ENCODE measurements at regions not wholly inside any gene's neighbourhood (a gene's known extent, or its start where the extent isn't known, plus 50 kb on each side); places are given as distances from the start of the nearest gene placed in this dataset.
"Not testable (repeated sequence)": the region's sequence is repeated elsewhere in the genome, so short reads cannot be mapped to it uniquely, and the experiment has no call there.

GRCh38 chr14:71749613-71750238 is 182.5 kb upstream of the RGS6 start:
- DNase-seq (ENCODE audit: low read depth) = no peak

- no peak for DNase-seq (ENCODE audit: low read depth)
Observed at GRCh38 chr14:71751264-71751663, 181.0 kb upstream of the RGS6 start.

- no peak for DNase-seq (ENCODE audit: low read depth)
Observed at GRCh38 chr14:71752111-71752738, 180.0 kb upstream of the RGS6 start.

- DNase-seq (ENCODE audit: low read depth) = peak; percentile 49
Observed at GRCh38 chr14:71753126-71753830, 179.0 kb upstream of the RGS6 start.

GRCh38 chr14:71753976-71754375 is 178.3 kb upstream of the RGS6 start:
- DNase-seq (ENCODE audit: low read depth) = no peak

- no peak for DNase-seq (ENCODE audit: low read depth)
Observed at GRCh38 chr14:71754422-71755095, 177.7 kb upstream of the RGS6 start.

- DNase-seq (ENCODE audit: low read depth) = no peak
Observed at GRCh38 chr14:71758229-71758951, 173.8 kb upstream of the RGS6 start.

GRCh38 chr14:71762575-71762974 is 169.7 kb upstream of the RGS6 start:
- no peak for DNase-seq (ENCODE audit: low read depth)

GRCh38 chr14:71764701-71765382 is 167.4 kb upstream of the RGS6 start:
- no peak for DNase-seq (ENCODE audit: low read depth)

GRCh38 chr14:71765505-71765904 is 166.7 kb upstream of the RGS6 start:
- no peak for DNase-seq (ENCODE audit: low read depth)

GRCh38 chr14:71770431-71770830 is 161.8 kb upstream of the RGS6 start:
- no peak for DNase-seq (ENCODE audit: low read depth)

- not testable (repeated sequence) for DNase-seq (ENCODE audit: low read depth)
Observed at GRCh38 chr14:71771421-71771820, 160.8 kb upstream of the RGS6 start.

GRCh38 chr14:71771996-71772395 is 160.2 kb upstream of the RGS6 start:
- DNase-seq (ENCODE audit: low read depth) = not testable (repeated sequence)

GRCh38 chr14:71773898-71774481 is 158.2 kb upstream of the RGS6 start:
- DNase-seq (ENCODE audit: low read depth) = no peak

GRCh38 chr14:71776471-71777360 is 155.5 kb upstream of the RGS6 start:
- DNase-seq (ENCODE audit: low read depth) = no peak

- DNase-seq (ENCODE audit: low read depth) = no peak
Observed at GRCh38 chr14:71780075-71780474, 152.2 kb upstream of the RGS6 start.

GRCh38 chr14:71780822-71781221 is 151.4 kb upstream of the RGS6 start:
- DNase-seq (ENCODE audit: low read depth) = no peak

- DNase-seq (ENCODE audit: low read depth) = no peak
Observed at GRCh38 chr14:71783088-71783487, 149.1 kb upstream of the RGS6 start.

GRCh38 chr14:71783786-71784185 is 148.4 kb upstream of the RGS6 start:
- no peak for DNase-seq (ENCODE audit: low read depth)

- no peak for DNase-seq (ENCODE audit: low read depth)
Observed at GRCh38 chr14:71789005-71789404, 143.2 kb upstream of the RGS6 start.

Measured in stimulated activated CD8-positive, alpha-beta memory T cell treated with anti-CD3 and anti-CD28 coated beads, Interleukin-7, amount 100 ng/mL, for 24 hours (primary cell).